ENCODE measurements at regions not wholly inside any gene's neighbourhood (a gene's known extent, or its start where the extent isn't known, plus 50 kb on each side); places are given as distances from the start of the nearest gene placed in this dataset.

DNA sequence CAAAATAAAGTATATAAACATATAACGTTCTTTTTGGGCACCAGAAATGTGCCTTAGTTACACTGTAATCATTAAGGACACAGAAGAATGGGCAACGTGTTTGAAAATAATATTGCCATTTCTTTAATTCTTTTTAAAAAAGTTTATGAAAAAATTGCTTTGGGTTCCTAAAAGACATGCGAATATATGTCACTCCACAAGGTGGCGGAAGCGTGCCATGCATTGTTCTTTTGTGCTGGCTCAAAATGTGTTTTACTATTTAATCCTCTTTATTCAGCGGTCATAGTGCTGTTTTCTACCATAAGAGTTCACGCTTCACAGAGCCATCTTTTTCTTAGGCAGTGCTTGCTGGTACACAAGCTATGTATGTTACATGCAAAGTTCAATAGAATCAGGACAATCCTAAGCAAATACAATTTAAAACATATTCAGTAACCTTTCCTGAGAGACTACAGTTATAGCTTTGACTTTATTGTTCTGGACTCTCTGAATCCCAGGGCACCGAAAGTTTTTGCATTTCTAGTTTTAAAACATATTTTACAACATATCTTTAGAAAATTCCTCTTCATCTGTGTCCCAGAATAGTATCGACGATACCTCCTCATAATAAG, 147.8 kb upstream of the ERBB4 start:
- peak; percentile 57 for DNase-seq

GRCh38 chr2:212683346-212684097, 144.9 kb upstream of the ERBB4 start:
- DNase-seq: peak; percentile 1

DNA sequence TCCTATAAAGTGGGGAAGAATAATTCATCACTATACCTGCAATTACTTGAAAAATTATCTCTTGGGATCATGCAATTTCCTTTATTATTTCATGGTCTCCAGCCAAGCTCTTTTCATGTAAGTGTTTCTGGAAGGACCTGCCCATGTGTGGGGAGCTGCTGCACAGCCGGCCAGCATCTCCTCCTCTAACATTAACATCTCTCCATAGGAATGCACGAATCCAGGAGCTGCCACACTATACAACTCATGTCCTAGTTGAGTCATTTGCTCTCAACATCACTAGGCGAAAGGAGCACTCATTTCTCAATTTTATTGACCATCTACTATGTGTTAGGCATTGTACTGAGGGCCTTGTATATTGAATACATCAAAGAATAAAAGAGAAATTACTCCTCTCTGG, 144.3 kb upstream of the ERBB4 start:
- DNase-seq: no peak

DNA sequence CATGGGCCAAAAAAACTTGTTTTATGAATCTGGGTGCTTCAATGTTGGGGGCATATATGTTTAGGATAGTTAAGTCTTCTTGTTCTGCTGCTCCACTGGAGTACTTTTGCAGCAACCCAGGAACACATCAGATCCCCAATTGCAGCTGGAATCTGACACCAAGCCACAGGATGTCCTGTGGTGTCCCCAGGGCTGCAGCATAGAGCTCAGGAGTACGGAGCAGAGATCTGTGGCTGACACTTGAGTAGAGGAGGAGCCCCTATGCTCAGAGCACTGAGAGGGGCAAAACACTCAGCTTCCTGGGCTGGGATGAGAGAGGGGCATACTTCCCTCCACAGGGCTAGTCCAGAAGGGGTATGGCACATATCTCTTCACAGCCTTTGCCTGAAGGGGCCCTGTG, 138.9 kb upstream of the ERBB4 start:
- no peak for DNase-seq

GRCh38 chr2:212672186-212672585, 133.6 kb upstream of the ERBB4 start:
- no peak for DNase-seq

DNA sequence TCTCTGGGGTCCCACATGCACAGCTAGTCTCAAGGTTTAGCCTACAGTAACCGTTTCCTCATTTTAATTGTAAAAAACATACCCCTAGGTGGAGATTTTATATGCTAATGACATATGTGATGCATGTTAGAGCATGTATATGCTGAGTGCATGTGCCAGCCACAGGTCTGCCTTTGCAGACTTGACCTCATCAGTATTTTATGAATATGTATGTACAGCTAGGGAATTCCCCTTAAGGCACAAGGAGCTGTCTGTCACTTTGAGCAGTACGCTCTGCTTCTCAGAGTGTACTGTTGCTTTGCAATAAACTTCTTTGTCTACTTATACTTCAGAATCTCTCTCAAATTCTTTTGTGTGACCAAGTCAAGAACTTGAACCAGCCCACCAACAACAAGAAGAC, 131.2 kb upstream of the ERBB4 start:
- DNase-seq: no peak

- no peak for DNase-seq
Measured at GRCh38 chr2:212667751-212668316, 129.2 kb upstream of the ERBB4 start.

DNA sequence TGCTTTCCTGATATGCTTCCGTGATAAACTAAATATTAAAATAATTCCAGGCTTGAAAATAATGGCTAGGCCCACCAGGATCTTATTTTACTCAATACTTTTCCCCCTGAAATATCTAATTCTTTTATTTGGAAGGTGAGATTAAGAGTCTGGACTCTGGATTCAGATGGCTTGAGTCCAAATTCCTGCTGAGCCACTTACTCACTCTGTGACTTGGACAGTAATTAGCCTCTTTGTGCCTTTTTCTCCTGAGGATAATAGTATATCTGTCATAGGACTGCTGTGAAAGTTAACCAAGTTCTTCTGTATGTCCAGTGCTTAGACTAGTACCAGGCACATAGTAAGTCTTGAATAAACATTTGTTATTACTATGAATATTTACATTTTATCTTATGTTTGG, 127.3 kb upstream of the ERBB4 start:
- no peak for DNase-seq

DNA sequence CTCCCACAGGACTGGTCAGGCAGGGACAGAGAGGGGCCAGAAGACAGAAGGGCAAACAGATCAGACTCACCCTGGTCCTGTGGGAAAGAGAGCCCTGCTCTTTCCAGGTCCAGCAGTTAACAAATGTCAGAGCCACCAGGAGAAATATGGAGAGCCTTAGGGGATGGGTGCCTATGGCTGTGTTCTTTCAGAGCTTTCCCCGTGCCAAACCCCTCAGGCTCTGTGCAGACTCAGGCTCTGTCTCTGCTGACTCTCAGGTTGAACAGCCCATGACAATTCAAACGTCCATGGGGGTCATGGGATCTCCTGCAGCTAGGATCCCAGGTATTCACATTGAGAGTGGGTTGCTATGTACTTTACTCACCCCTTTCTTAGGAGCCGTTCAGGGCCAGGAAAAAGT, 120.8 kb upstream of the ERBB4 start:
- no peak for DNase-seq

DNA sequence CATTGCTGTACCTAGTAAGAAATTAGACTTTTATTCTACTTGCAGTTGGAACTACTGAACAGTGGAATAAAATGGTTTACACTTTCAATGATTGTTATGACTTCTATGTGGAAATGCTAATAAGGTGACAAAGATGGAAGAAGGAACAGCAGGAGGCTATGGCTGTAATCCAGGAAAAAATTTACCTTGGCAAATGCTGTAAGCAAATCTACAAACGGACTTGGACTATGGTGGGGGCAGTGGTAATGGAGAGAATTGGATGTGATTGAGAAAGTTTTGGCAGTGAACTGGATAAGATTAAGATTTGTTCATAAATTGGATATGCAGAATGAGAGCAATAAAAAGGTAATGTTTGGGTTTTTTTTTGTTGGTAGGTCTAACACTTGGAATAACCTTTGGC, 111.0 kb upstream of the ERBB4 start:
- no peak for DNase-seq

- peak; percentile 42 for DNase-seq
Measured at GRCh38 chr2:212646698-212647366, 108.2 kb upstream of the ERBB4 start.

GRCh38 chr2:212644195-212644837, 105.7 kb upstream of the ERBB4 start:
- no peak for DNase-seq

- DNase-seq: no peak
Measured at GRCh38 chr2:212640428-212640827, 101.8 kb upstream of the ERBB4 start.

DNA sequence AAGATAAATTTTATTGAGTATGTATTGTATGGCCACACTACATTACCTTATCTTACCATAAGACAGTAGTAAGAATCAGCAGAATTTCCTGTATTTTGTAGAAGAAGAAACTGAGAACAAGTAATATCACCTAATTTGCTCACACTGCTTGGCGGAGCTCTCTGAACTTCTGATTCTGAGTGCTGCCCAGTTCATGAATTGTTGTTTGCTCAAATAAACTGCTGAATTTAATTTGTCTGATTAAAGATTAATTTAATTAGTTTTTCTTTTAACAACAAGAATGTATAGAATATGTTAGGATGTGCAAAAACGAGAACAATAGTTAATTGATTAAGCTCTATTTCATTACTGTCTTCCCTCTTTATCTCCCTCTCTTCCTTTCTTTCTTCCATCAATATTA, 100.1 kb upstream of the ERBB4 start:
- no peak for DNase-seq

DNA sequence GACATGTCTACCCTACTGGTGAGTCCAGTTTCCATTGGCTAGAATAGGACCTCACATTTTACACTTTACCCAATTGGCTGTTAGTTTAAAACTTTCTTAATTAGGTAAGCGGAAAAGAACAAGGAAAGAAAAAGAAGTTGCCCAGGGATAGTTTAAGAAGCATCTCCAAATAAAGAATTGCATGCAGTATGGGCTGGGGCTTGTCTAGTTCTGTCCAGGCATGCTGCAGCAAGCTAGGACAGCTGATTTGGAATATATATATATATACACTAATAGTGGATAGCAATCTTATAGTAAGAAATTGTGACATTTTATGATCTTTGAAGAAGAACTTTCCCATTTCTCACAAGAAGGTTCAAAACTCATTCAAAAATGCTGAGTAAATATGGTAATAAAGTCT, 90.0 kb upstream of the ERBB4 start:
- no peak for DNase-seq

DNA sequence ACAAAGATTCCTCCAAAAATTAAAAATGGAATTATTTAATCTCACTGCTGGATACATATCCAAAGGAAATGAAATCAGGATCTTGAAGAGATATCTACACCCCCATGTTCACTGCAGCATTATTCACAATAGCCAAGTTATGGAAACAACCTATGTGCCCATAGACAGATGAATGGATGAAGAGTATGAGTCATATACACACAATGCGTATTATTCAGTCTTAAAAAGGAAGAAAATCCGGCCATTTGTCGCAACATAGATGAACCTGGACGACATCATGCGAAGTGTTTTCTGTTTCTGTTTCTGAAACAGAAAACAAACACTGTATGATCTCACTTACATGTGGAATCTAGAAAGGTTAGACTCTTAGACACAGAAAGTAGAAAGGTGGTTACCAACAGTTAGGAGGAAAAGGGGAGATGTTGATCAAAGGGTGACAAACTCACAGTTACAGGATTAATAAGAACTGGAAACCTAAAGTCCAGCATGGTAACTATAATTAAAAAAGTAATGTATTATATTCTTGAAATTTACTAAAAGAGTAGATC, 87.8 kb upstream of the ERBB4 start:
- no peak for DNase-seq

- no peak for DNase-seq
Measured at GRCh38 chr2:212619954-212620353, 81.4 kb upstream of the ERBB4 start.

DNA sequence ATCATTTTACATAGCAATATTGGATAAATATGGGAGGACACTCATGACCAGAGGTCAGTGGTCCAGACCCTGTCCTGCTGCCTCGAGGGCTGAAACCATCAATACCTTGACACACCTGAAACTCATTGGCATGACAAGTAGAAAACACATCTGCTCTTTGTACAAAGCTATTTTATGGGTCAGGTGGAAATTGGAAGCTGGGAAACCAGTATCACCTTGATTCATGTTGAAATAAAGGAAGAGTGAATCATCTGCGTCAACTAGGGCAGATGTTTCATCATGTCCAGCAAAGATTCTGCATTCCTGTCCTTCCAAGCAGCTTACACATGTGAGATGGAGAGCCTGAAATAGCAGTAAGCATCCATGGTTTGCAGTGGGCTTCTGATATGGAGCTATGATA, 80.0 kb upstream of the ERBB4 start:
- DNase-seq: peak; percentile 3

- DNase-seq: no peak
Measured at GRCh38 chr2:212610872-212611425, 72.3 kb upstream of the ERBB4 start.

DNA sequence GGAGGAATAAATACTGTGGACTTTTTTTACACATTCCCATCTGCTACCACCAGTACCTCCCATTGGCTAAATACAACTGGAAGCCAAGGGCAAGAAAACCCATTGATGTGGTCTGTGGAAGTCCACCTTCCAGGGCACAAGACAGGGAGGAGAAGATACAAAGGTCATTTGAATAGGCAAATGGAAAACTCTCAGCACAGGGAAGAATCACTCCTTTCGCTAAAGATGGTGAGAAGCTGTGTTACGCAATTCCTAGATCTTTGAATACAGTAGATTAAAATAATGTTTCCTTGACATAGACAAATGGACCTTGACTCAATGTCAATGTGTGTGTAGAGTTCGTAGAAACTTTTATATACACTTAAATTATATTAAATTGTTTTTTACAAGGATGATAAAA, 70.9 kb upstream of the ERBB4 start:
- DNase-seq: no peak

DNA sequence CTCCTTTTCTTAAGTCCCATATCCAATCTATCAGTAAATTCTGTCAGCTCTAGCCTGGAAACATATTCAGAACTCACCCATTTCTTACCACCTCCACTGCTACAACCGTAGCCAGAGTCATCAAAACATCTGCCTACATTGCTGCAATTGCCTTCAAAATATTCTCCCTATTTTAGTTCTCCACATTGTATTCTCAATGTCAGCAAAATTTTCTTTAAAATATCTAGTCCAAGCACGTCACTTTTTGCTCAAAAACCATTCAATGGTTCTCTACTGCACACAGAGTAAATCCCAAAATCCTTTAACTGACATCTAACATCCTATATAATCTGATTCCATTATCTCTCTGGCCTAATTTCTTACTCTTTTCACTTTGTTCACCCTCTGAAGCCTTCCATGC, 68.5 kb upstream of the ERBB4 start:
- no peak for DNase-seq

DNA sequence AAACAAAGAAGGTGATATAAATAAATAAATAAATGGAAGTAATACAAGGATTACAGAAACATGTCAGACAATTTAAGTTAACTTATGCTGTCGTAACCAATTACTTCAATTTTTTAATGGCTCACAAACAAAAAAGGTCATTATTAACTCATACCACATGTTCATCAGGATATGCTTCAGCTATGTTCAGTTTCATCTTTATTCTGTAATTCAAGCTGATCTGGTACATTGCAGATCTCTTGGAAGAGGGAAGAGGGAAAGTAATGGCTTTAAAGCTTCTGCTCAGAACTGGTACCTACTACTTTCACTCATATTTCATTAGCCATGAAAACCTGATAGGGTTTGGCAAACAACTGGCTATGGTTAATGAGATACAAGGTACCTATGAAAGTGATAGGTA, 67.6 kb upstream of the ERBB4 start:
- no peak for DNase-seq

- DNase-seq: no peak
Measured at GRCh38 chr2:212596688-212597087, 58.1 kb upstream of the ERBB4 start.
